ENCODE measurements at regions not wholly inside any gene's neighbourhood (a gene's known extent, or its start where the extent isn't known, plus 50 kb on each side); places are given as distances from the start of the nearest gene placed in this dataset.

GRCh38 chr2:226661789-226662545 lies 137.7 kb downstream of the IRS1 start:
- Histone ChIP-seq H3K27me3 (no peaks in the 10 kb centered on the region), H2AFZ (no peak overlapping the region), H3K4me1 (ENCODE audit: insufficient read depth) (peaks cover under 1% of the 10 kb centered on the region), H3K4me2 (peak overlapping the region; percentile 24), H3K9me2 (replicated peaks; ENCODE audit: insufficient read depth) (no peaks in the 10 kb centered on the region), H3K27ac (peak overlapping the region; percentile 31), H3K4me3 (no peak overlapping the region), H3K79me2 (no peaks in the 10 kb centered on the region), H3K9me3 (ENCODE audit: low read depth) (no peaks in the 10 kb centered on the region), H4K20me1 (ENCODE audit: insufficient read depth, poor library complexity, severe bottlenecking) (no peaks in the 10 kb centered on the region), H3K36me3 (replicated peaks; ENCODE audit: insufficient read depth, low read depth) (no peaks in the 10 kb centered on the region)
- TF ChIP-seq CTCF (IDR thresholded peaks at IDR 0.05; ENCODE audit: poor library complexity) (no peak), EZH2phosphoT487 (IDR thresholded peaks at IDR 0.05; ENCODE audit: low read depth, severe bottlenecking, unreplicated experiment) (no peak), EZH2 (IDR thresholded peaks at IDR 0.05; ENCODE audit: borderline replicate concordance) (no peak)
- DNase-seq (ENCODE audit: low spot score) = peak; percentile 58
- WGBS (ENCODE audit: low lambda C conversion rate, missing lambda C conversion rate) = 74% methylated on average over 11 of the region's 11 CpGs

- H3K4me3 ChIP-seq = no peak overlapping the region
- no peak overlapping the region for H3K4me2 ChIP-seq
- no peaks in the 10 kb centered on the region for H3K9me3 ChIP-seq (ENCODE audit: low read depth)
- peak; percentile 39 for DNase-seq (ENCODE audit: low spot score)
- H3K79me2 ChIP-seq = no peaks in the 10 kb centered on the region
- WGBS (ENCODE audit: low lambda C conversion rate, missing lambda C conversion rate) = 89% methylated on average over 1 of the region's 1 CpG
- H3K4me1 ChIP-seq (ENCODE audit: insufficient read depth) = peaks cover 7% of the 10 kb centered on the region
- no peak for TF ChIP-seq EZH2phosphoT487 (IDR thresholded peaks at IDR 0.05; ENCODE audit: low read depth, severe bottlenecking, unreplicated experiment)
- no peak for TF ChIP-seq CTCF (IDR thresholded peaks at IDR 0.05; ENCODE audit: poor library complexity)
- no peak for TF ChIP-seq EZH2 (IDR thresholded peaks at IDR 0.05; ENCODE audit: borderline replicate concordance)
- H4K20me1 ChIP-seq (ENCODE audit: insufficient read depth, poor library complexity, severe bottlenecking) = no peaks in the 10 kb centered on the region
- H3K27ac ChIP-seq = peak overlapping the region; percentile 44
- H2AFZ ChIP-seq = no peak overlapping the region
- no peaks in the 10 kb centered on the region for H3K27me3 ChIP-seq
- H3K9me2 ChIP-seq (replicated peaks; ENCODE audit: insufficient read depth) = no peaks in the 10 kb centered on the region
- H3K36me3 ChIP-seq (replicated peaks; ENCODE audit: insufficient read depth, low read depth) = no peaks in the 10 kb centered on the region
Observed at GRCh38 chr2:226660526-226660925, 139.1 kb downstream of the IRS1 start.

GRCh38 chr2:226660124-226660523 lies 139.5 kb downstream of the IRS1 start:
- H3K79me2 ChIP-seq = no peaks in the 10 kb centered on the region
- no peak overlapping the region for H3K4me3 ChIP-seq
- H4K20me1 ChIP-seq (ENCODE audit: insufficient read depth, poor library complexity, severe bottlenecking) = no peaks in the 10 kb centered on the region
- no peak for DNase-seq (ENCODE audit: low spot score)
- no peaks in the 10 kb centered on the region for H3K9me2 ChIP-seq (replicated peaks; ENCODE audit: insufficient read depth)
- no peaks in the 10 kb centered on the region for H3K27me3 ChIP-seq
- no peak overlapping the region for H3K4me2 ChIP-seq
- H3K4me1 ChIP-seq (ENCODE audit: insufficient read depth) = peaks cover 7% of the 10 kb centered on the region
- no peak for TF ChIP-seq EZH2 (IDR thresholded peaks at IDR 0.05; ENCODE audit: borderline replicate concordance)
- no peak for TF ChIP-seq CTCF (IDR thresholded peaks at IDR 0.05; ENCODE audit: poor library complexity)
- TF ChIP-seq EZH2phosphoT487 (IDR thresholded peaks at IDR 0.05; ENCODE audit: low read depth, severe bottlenecking, unreplicated experiment) = no peak
- no peaks in the 10 kb centered on the region for H3K36me3 ChIP-seq (replicated peaks; ENCODE audit: insufficient read depth, low read depth)
- 76% methylated on average over 5 of the region's 5 CpGs for WGBS (ENCODE audit: low lambda C conversion rate, missing lambda C conversion rate)
- H2AFZ ChIP-seq = no peak overlapping the region
- peak overlapping the region; percentile 44 for H3K27ac ChIP-seq
- no peaks in the 10 kb centered on the region for H3K9me3 ChIP-seq (ENCODE audit: low read depth)

Data from hepatocyte (in vitro differentiated cells).